HEK293 (cell line): ENCODE measurements at regions not wholly inside any gene's neighbourhood (a gene's known extent, or its start where the extent isn't known, plus 50 kb on each side); places are given as distances from the start of the nearest gene placed in this dataset.

Experiments used
- MYNN ChIP-seq: fragments of 450-650 bp; formaldehyde crosslinking; IDR thresholded peaks from 2 replicates; pipeline ENCODE4 v1.5.1; 2016; ENCODE audit warnings: missing biosample characterization, missing genetic modification characterization, borderline replicate concordance
- MZF1 ChIP-seq: fragments of 450-650 bp; formaldehyde crosslinking; IDR thresholded peaks from 2 replicates; pipeline ENCODE4 v1.5.1; 2017; ENCODE audit warnings: missing biosample characterization, missing genetic modification characterization, borderline replicate concordance
- TRIM28 ChIP-seq: IDR thresholded peaks from 2 replicates; pipeline ENCODE4 v1.6.1; 2011; ENCODE audit warnings: low read length, control low read depth, borderline replicate concordance
- ZNF416 ChIP-seq: fragments of 450-650 bp; formaldehyde crosslinking; IDR thresholded peaks from 2 replicates; pipeline ENCODE4 v1.5.1; 2016; ENCODE audit warnings: missing biosample characterization, missing genetic modification characterization
- ZNF549 ChIP-seq: fragments of 450-650 bp; IDR thresholded peaks from 2 replicates; pipeline ENCODE4 v1.5.1; 2018; ENCODE audit warnings: missing biosample characterization, missing genetic modification characterization, mild to moderate bottlenecking, inconsistent platforms, moderate library complexity
- ZNF677 ChIP-seq: fragments of 450-650 bp; IDR thresholded peaks from 2 replicates; pipeline ENCODE4 v1.5.0; 2018; ENCODE audit warnings: missing biosample characterization, mild to moderate bottlenecking, missing genetic modification characterization, moderate library complexity
- ZNF776 ChIP-seq: fragments of 450-650 bp; formaldehyde crosslinking; IDR thresholded peaks from 2 replicates; pipeline ENCODE4 v1.5.0; 2017; ENCODE audit warnings: missing biosample characterization, missing genetic modification characterization, borderline replicate concordance
- ZNF791 ChIP-seq: fragments of 450-650 bp; formaldehyde crosslinking; IDR thresholded peaks from 2 replicates; pipeline ENCODE4 v1.5.1; 2016; ENCODE audit warnings: missing biosample characterization, missing genetic modification characterization
- TF ChIP-seq, protein P1 (sequence below): fragments of 450-650 bp; formaldehyde crosslinking; IDR thresholded peaks from 2 replicates; pipeline ENCODE4 v1.5.1; 2016; ENCODE audit warnings: missing biosample characterization, missing genetic modification characterization
- TF ChIP-seq, protein P2 (sequence below): fragments of 450-650 bp; formaldehyde crosslinking; IDR thresholded peaks from 2 replicates; pipeline ENCODE4 v1.5.1; 2016; ENCODE audit warnings: missing biosample characterization, missing genetic modification characterization
- TF ChIP-seq, protein P3 (sequence below): fragments of 450-650 bp; formaldehyde crosslinking; IDR thresholded peaks from 2 replicates; pipeline ENCODE4 v1.5.1; 2017; ENCODE audit warnings: missing biosample characterization, missing genetic modification characterization
- TF ChIP-seq, protein P4 (sequence below): fragments of 450-650 bp; formaldehyde crosslinking; IDR thresholded peaks from 2 replicates; pipeline ENCODE4 v1.5.1; 2016; ENCODE audit warnings: missing biosample characterization, missing genetic modification characterization

DNA sequence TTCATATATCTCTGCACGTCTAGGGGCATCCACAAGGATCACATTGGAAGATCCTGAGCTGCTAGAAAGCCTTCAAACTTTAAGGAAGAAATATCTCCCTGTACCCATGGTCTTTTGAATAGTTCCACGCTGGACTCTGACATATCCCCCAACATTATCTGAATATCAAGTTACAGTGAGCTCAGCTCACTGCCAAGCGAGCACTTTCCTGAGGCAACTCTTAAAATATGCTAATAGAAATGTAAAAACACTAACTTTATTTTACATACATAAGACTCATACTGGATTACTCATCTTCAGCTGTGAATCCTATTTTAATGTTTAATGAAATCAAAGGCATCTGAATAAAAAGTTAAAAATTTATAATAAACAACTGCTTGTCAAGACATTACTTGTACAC lies 420.2 kb upstream of the CCDC54 start:
- TF ChIP-seq, protein P1, sequence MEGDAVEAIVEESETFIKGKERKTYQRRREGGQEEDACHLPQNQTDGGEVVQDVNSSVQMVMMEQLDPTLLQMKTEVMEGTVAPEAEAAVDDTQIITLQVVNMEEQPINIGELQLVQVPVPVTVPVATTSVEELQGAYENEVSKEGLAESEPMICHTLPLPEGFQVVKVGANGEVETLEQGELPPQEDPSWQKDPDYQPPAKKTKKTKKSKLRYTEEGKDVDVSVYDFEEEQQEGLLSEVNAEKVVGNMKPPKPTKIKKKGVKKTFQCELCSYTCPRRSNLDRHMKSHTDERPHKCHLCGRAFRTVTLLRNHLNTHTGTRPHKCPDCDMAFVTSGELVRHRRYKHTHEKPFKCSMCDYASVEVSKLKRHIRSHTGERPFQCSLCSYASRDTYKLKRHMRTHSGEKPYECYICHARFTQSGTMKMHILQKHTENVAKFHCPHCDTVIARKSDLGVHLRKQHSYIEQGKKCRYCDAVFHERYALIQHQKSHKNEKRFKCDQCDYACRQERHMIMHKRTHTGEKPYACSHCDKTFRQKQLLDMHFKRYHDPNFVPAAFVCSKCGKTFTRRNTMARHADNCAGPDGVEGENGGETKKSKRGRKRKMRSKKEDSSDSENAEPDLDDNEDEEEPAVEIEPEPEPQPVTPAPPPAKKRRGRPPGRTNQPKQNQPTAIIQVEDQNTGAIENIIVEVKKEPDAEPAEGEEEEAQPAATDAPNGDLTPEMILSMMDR (tag by site-specific recombination), result no peak
- TF ChIP-seq, protein P2, sequence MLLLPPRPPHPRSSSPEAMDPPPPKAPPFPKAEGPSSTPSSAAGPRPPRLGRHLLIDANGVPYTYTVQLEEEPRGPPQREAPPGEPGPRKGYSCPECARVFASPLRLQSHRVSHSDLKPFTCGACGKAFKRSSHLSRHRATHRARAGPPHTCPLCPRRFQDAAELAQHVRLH (tag by site-specific recombination), result no peak
- TF ChIP-seq ZNF416 (no peak), ZNF677 (tag by site-specific recombination) (no peak), ZNF549 (tag by site-specific recombination) (no peak), MZF1 (tag by site-specific recombination) (no peak), TRIM28 (no peak), ZNF791 (tag by site-specific recombination) (no peak), MYNN (tag by site-specific recombination) (no peak), ZNF776 (tag by site-specific recombination) (no peak)
- TF ChIP-seq, protein P3, sequence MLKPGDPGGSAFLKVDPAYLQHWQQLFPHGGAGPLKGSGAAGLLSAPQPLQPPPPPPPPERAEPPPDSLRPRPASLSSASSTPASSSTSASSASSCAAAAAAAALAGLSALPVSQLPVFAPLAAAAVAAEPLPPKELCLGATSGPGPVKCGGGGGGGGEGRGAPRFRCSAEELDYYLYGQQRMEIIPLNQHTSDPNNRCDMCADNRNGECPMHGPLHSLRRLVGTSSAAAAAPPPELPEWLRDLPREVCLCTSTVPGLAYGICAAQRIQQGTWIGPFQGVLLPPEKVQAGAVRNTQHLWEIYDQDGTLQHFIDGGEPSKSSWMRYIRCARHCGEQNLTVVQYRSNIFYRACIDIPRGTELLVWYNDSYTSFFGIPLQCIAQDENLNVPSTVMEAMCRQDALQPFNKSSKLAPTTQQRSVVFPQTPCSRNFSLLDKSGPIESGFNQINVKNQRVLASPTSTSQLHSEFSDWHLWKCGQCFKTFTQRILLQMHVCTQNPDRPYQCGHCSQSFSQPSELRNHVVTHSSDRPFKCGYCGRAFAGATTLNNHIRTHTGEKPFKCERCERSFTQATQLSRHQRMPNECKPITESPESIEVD (tag by site-specific recombination), result no peak
- TF ChIP-seq, protein P4, sequence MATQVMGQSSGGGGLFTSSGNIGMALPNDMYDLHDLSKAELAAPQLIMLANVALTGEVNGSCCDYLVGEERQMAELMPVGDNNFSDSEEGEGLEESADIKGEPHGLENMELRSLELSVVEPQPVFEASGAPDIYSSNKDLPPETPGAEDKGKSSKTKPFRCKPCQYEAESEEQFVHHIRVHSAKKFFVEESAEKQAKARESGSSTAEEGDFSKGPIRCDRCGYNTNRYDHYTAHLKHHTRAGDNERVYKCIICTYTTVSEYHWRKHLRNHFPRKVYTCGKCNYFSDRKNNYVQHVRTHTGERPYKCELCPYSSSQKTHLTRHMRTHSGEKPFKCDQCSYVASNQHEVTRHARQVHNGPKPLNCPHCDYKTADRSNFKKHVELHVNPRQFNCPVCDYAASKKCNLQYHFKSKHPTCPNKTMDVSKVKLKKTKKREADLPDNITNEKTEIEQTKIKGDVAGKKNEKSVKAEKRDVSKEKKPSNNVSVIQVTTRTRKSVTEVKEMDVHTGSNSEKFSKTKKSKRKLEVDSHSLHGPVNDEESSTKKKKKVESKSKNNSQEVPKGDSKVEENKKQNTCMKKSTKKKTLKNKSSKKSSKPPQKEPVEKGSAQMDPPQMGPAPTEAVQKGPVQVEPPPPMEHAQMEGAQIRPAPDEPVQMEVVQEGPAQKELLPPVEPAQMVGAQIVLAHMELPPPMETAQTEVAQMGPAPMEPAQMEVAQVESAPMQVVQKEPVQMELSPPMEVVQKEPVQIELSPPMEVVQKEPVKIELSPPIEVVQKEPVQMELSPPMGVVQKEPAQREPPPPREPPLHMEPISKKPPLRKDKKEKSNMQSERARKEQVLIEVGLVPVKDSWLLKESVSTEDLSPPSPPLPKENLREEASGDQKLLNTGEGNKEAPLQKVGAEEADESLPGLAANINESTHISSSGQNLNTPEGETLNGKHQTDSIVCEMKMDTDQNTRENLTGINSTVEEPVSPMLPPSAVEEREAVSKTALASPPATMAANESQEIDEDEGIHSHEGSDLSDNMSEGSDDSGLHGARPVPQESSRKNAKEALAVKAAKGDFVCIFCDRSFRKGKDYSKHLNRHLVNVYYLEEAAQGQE (tag by site-specific recombination), result no peak
